HL-60/S4 treated with retinoic acid at 250 ng/mL for 4 days and 3 days (cell line): ENCODE measurements at regions not wholly inside any gene's neighbourhood (a gene's known extent, or its start where the extent isn't known, plus 50 kb on each side); places are given as distances from the start of the nearest gene placed in this dataset.

ENCODE experiments used
- in situ Hi-C: fragments of 300-500 bp; cut with MboI; formaldehyde crosslinking; loops from 2 replicates; pipeline ENCODE4 v1.7.0; 2022; ENCODE audit warnings: low sequenced_read_pairs

- in situ Hi-C loops = no loop called here
Measured at GRCh38 chr5:124796495-124796894, 50.1 kb upstream of the ZNF608 start.

- in situ Hi-C loops = no loop called here
Measured at GRCh38 chr5:124797665-124798087, 51.2 kb upstream of the ZNF608 start.

GRCh38 chr5:124798890-124799289 is 52.5 kb upstream of the ZNF608 start:
- in situ Hi-C loops = no loop called here

- in situ Hi-C loops = no loop called here
Measured at GRCh38 chr5:124801551-124801950, 55.1 kb upstream of the ZNF608 start.

- in situ Hi-C loops = no loop called here
Measured at GRCh38 chr5:124803617-124804323, 57.3 kb upstream of the ZNF608 start.

- in situ Hi-C loops = no loop called here
Measured at GRCh38 chr5:124806026-124806372, 59.6 kb upstream of the ZNF608 start.

GRCh38 chr5:124806373-124807077 is 60.1 kb upstream of the ZNF608 start:
- in situ Hi-C loops = no loop called here

GRCh38 chr5:124808842-124809268 is 62.4 kb upstream of the ZNF608 start:
- in situ Hi-C loops = no loop called here

- in situ Hi-C loops = no loop called here
Measured at GRCh38 chr5:124810396-124811006, 64.1 kb upstream of the ZNF608 start.

- in situ Hi-C loops = no loop called here
Measured at GRCh38 chr5:124812771-124813358, 66.4 kb upstream of the ZNF608 start.

GRCh38 chr5:124816381-124816780 is 69.9 kb upstream of the ZNF608 start:
- in situ Hi-C loops = no loop called here

GRCh38 chr5:124819201-124819600 is 72.8 kb upstream of the ZNF608 start:
- in situ Hi-C loops = no loop called here

GRCh38 chr5:124822647-124823046 is 76.2 kb upstream of the ZNF608 start:
- in situ Hi-C loops = no loop called here

GRCh38 chr5:124823380-124823779 is 76.9 kb upstream of the ZNF608 start:
- in situ Hi-C loops = no loop called here

- in situ Hi-C loops = no loop called here
Measured at GRCh38 chr5:124824637-124825158, 78.3 kb upstream of the ZNF608 start.

- in situ Hi-C loops = no loop called here
Measured at GRCh38 chr5:124825250-124825982, 79.0 kb upstream of the ZNF608 start.

GRCh38 chr5:124825983-124826337 is 79.5 kb upstream of the ZNF608 start:
- in situ Hi-C loops = no loop called here

GRCh38 chr5:124828731-124829234 is 82.3 kb upstream of the ZNF608 start:
- in situ Hi-C loops = no loop called here

- in situ Hi-C loops = no loop called here
Measured at GRCh38 chr5:124831687-124832240, 85.3 kb upstream of the ZNF608 start.

- in situ Hi-C loops = no loop called here
Measured at GRCh38 chr5:124832510-124832909, 86.1 kb upstream of the ZNF608 start.
